SK-N-SH (cell line): ENCODE measurements at regions not wholly inside any gene's neighbourhood (a gene's known extent, or its start where the extent isn't known, plus 50 kb on each side); places are given as distances from the start of the nearest gene placed in this dataset.

ENCODE experiments used
- CTCF ChIP-seq: fragments of 200-600 bp; sonication (generic); IDR thresholded peaks from 2 replicates; pipeline ENCODE4 v1.6.1; 2017; ENCODE audit warnings: antibody characterized with exemption, mild to moderate bottlenecking, moderate library complexity
- POLR2AphosphoS5 ChIP-seq: IDR thresholded peaks from 2 replicates; pipeline ENCODE4 v1.6.1; 2012; ENCODE audit warnings: low read depth, low read length
- SIN3A ChIP-seq: IDR thresholded peaks from 2 replicates; pipeline ENCODE4 v1.6.1; 2012; ENCODE audit warnings: low read depth, mild to moderate bottlenecking, low read length, moderate library complexity, borderline replicate concordance
- TAF1 ChIP-seq: IDR thresholded peaks from 2 replicates; pipeline ENCODE4 v1.6.1; 2012; ENCODE audit warnings: low read depth, mild to moderate bottlenecking, low read length, moderate library complexity, borderline replicate concordance
- USF1 ChIP-seq: IDR thresholded peaks from 2 replicates; pipeline ENCODE4 v1.4.0; 2012; ENCODE audit warnings: low read depth, borderline replicate concordance

- no peak for TF ChIP-seq CTCF
- TF ChIP-seq TAF1: no peak
- no peak for TF ChIP-seq USF1
- TF ChIP-seq POLR2AphosphoS5: no peak
- no peak for TF ChIP-seq SIN3A
These were observed 107.6 kb upstream of the SEMA6D start for GRCh38 chr15:47609693-47610092.
